D341Med (cell line): ENCODE measurements at regions not wholly inside any gene's neighbourhood (a gene's known extent, or its start where the extent isn't known, plus 50 kb on each side); places are given as distances from the start of the nearest gene placed in this dataset.
"Not testable (repeated sequence)": the region's sequence is repeated elsewhere in the genome, so short reads cannot be mapped to it uniquely, and the experiment has no call there.

Source experiments
- DNase-seq: peaks from one replicate; pipeline ENCODE4 v3.0.0; 2012; ENCODE audit warnings: low spot score

GRCh38 chrX:35221391-35221790, 278.8 kb downstream of the FAM47B start:
- not testable (repeated sequence) for DNase-seq

GRCh38 chrX:35244088-35244741, 301.6 kb downstream of the FAM47B start:
- no peak for DNase-seq

- DNase-seq = no peak
These were observed 302.4 kb downstream of the FAM47B start for GRCh38 chrX:35244796-35245508.

GRCh38 chrX:35251226-35251625, 308.6 kb downstream of the FAM47B start:
- DNase-seq = no peak

- no peak for DNase-seq
These were observed 333.5 kb downstream of the FAM47B start for GRCh38 chrX:35276115-35276514.

GRCh38 chrX:35285289-35285962, 342.8 kb downstream of the FAM47B start:
- no peak for DNase-seq

- no peak for DNase-seq
These were observed 346.1 kb downstream of the FAM47B start for GRCh38 chrX:35288657-35289056.

GRCh38 chrX:35289952-35290351, 347.4 kb downstream of the FAM47B start:
- DNase-seq = no peak

- no peak for DNase-seq
These were observed 348.4 kb downstream of the FAM47B start for GRCh38 chrX:35291013-35291412.

- no peak for DNase-seq
These were observed 349.9 kb downstream of the FAM47B start for GRCh38 chrX:35292522-35292921.

- DNase-seq = not testable (repeated sequence)
These were observed 362.4 kb downstream of the FAM47B start for GRCh38 chrX:35305037-35305436.

- no peak for DNase-seq
These were observed 397.2 kb downstream of the FAM47B start for GRCh38 chrX:35339796-35340195.

GRCh38 chrX:35340465-35340864, 397.9 kb downstream of the FAM47B start:
- no peak for DNase-seq

GRCh38 chrX:35351212-35351611, 408.6 kb downstream of the FAM47B start:
- no peak for DNase-seq

- DNase-seq = no peak
These were observed 409.3 kb downstream of the FAM47B start for GRCh38 chrX:35351795-35352483.

GRCh38 chrX:35357656-35358055, 415.1 kb downstream of the FAM47B start:
- no peak for DNase-seq

- DNase-seq = no peak
These were observed 420.3 kb downstream of the FAM47B start for GRCh38 chrX:35362866-35363265.

GRCh38 chrX:35374116-35374515, 424.0 kb upstream of the MAGEB16 start:
- no peak for DNase-seq

- peak; percentile 12 for DNase-seq
These were observed 417.1 kb upstream of the MAGEB16 start for GRCh38 chrX:35380808-35381700.

GRCh38 chrX:35381709-35382108, 416.4 kb upstream of the MAGEB16 start:
- not testable (repeated sequence) for DNase-seq

GRCh38 chrX:35382966-35383365, 415.2 kb upstream of the MAGEB16 start:
- no peak for DNase-seq

GRCh38 chrX:35392232-35392631, 405.9 kb upstream of the MAGEB16 start:
- DNase-seq = no peak
